ENCODE measurements at regions not wholly inside any gene's neighbourhood (a gene's known extent, or its start where the extent isn't known, plus 50 kb on each side); places are given as distances from the start of the nearest gene placed in this dataset.

DNA sequence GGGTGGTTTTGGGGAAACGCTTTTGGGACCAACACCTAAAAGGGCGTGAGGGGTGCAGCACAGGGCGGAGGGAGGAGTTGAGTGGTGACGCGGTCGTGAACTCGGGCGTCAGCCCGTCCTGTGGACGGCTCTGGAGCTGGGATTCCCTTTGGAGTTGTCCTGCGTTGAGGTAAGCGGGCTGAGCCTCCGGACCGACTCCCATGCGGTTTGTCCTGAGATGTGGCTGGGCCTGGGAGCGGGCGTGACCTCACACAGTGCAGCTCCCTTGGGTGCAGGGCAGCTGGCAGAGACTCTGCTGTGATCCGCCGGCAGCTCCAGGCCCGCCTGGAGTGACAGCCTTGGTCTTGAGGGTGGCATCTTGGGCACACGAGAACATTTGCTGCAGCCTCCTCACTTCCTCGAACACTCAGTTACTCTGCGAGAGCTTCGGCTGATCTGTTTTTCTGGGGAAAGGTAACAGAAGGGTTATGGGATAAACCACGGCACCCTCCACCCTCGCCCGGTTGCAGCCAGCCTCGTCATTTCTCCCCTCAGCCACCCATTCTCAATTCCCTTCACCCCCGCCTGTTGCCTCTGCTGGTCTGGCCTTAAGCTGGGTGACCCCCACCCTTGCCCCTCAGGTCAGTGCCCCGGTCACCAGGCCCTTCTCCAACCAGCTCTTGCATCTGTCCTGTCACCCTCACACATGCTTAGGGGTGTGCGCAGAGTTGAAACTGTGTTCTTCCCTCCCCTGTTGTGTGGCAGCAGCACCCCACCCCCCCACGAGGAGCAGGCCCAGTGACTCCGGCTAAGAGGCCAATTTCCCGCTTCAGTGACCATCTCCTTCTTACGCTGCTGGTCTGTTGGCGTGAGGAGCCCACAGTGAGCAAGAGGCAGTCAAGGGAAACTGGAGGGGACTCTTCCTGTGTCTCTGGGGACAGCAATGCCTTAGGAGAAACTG is 94.2 kb upstream of the COL5A1 start:
- TF ChIP-seq, protein P1, sequence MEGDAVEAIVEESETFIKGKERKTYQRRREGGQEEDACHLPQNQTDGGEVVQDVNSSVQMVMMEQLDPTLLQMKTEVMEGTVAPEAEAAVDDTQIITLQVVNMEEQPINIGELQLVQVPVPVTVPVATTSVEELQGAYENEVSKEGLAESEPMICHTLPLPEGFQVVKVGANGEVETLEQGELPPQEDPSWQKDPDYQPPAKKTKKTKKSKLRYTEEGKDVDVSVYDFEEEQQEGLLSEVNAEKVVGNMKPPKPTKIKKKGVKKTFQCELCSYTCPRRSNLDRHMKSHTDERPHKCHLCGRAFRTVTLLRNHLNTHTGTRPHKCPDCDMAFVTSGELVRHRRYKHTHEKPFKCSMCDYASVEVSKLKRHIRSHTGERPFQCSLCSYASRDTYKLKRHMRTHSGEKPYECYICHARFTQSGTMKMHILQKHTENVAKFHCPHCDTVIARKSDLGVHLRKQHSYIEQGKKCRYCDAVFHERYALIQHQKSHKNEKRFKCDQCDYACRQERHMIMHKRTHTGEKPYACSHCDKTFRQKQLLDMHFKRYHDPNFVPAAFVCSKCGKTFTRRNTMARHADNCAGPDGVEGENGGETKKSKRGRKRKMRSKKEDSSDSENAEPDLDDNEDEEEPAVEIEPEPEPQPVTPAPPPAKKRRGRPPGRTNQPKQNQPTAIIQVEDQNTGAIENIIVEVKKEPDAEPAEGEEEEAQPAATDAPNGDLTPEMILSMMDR (IDR thresholded peaks at IDR 0.05), result no peak
- no peak for TF ChIP-seq POLR2A (IDR thresholded peaks at IDR 0.05)
- no peak for TF ChIP-seq EP300 (IDR thresholded peaks at IDR 0.05)
